H9 (cell line): ENCODE measurements at regions not wholly inside any gene's neighbourhood (a gene's known extent, or its start where the extent isn't known, plus 50 kb on each side); places are given as distances from the start of the nearest gene placed in this dataset.

Source experiments
- DNase-seq: peaks from one replicate; pipeline ENCODE4 v3.0.0-alpha.2; 2017
- H2AFZ ChIP-seq: one replicate; pipeline ENCODE4 v1.6.1; 2013; ENCODE audit warnings: mild to moderate bottlenecking, low read length, control low read depth, moderate library complexity
- H2AK5ac ChIP-seq: 2 replicates; pipeline ENCODE4 v1.6.1; 2013; ENCODE audit warnings: low read length, control low read depth, mixed read lengths; ENCODE audit not compliant: insufficient read length
- H2BK120ac ChIP-seq: one replicate; pipeline ENCODE4 v1.6.1; 2013; ENCODE audit warnings: low read depth, mild to moderate bottlenecking, low read length, control low read depth, inconsistent platforms; ENCODE audit not compliant: poor library complexity, severe bottlenecking
- H2BK12ac ChIP-seq: 2 replicates; pipeline ENCODE4 v1.6.1; 2013; ENCODE audit warnings: low read length, control low read depth, mixed read lengths, low read depth; ENCODE audit not compliant: insufficient read length
- H2BK15ac ChIP-seq: 2 replicates; pipeline ENCODE4 v1.6.1; 2013; ENCODE audit warnings: low read depth, low read length, control low read depth
- H2BK20ac ChIP-seq: one replicate; pipeline ENCODE4 v1.6.1; 2013; ENCODE audit warnings: low read depth, mild to moderate bottlenecking, low read length, control low read depth, inconsistent platforms; ENCODE audit not compliant: poor library complexity, severe bottlenecking
- H2BK5ac ChIP-seq: 2 replicates; pipeline ENCODE4 v1.6.1; 2013; ENCODE audit warnings: low read length, control low read depth, mixed read lengths; ENCODE audit not compliant: insufficient read length
- H3K14ac ChIP-seq: 2 replicates; pipeline ENCODE4 v1.6.1; 2013; ENCODE audit warnings: low read length, control low read depth; ENCODE audit not compliant: insufficient read depth
- H3K18ac ChIP-seq: 2 replicates; pipeline ENCODE4 v1.6.1; 2013; ENCODE audit warnings: low read depth, mild to moderate bottlenecking, mixed read lengths, low read length, control low read depth; ENCODE audit not compliant: insufficient read length
- H3K23ac ChIP-seq: 2 replicates; pipeline ENCODE4 v1.6.1; 2013; ENCODE audit warnings: low read length, control low read depth, mixed read lengths, low read depth; ENCODE audit not compliant: insufficient read length
- H3K23me2 ChIP-seq: 2 replicates; pipeline ENCODE4 v1.6.1; 2013; ENCODE audit warnings: low read depth, mild to moderate bottlenecking, mixed read lengths, low read length, control low read depth; ENCODE audit not compliant: insufficient read length, poor library complexity, severe bottlenecking
- H3K27ac ChIP-seq: 2 replicates; pipeline ENCODE4 v1.5.1; 2013; ENCODE audit warnings: low read length, control low read depth, mixed read lengths, low read depth; ENCODE audit not compliant: insufficient read length
- H3K27me3 ChIP-seq: 2 replicates; pipeline ENCODE4 v1.6.1; 2013; ENCODE audit warnings: low read length, control low read depth, inconsistent platforms; ENCODE audit not compliant: insufficient read depth
- H3K4ac ChIP-seq: 2 replicates; pipeline ENCODE4 v1.6.1; 2013; ENCODE audit warnings: low read depth, mild to moderate bottlenecking, control low read depth, inconsistent platforms, low read length, moderate library complexity
- H3K4me1 ChIP-seq: 2 replicates; pipeline ENCODE4 v1.6.1; 2013; ENCODE audit warnings: low read length, control low read depth, inconsistent platforms; ENCODE audit not compliant: insufficient read depth
- H3K4me2 ChIP-seq: 2 replicates; pipeline ENCODE4 v1.6.1; 2013; ENCODE audit warnings: low read length, control low read depth, mixed read lengths; ENCODE audit not compliant: insufficient read length, insufficient read depth
- H3K56ac ChIP-seq: 2 replicates; pipeline ENCODE4 v1.6.1; 2013; ENCODE audit warnings: low read depth, mild to moderate bottlenecking, mixed read lengths, low read length, control low read depth; ENCODE audit not compliant: insufficient read length
- H3K79me1 ChIP-seq: 2 replicates; pipeline ENCODE4 v1.6.1; 2013; ENCODE audit warnings: low read depth, mild to moderate bottlenecking, moderate library complexity, low read length, control low read depth, inconsistent platforms; ENCODE audit not compliant: insufficient read depth, poor library complexity, severe bottlenecking
- H3K79me2 ChIP-seq: 2 replicates; pipeline ENCODE4 v1.6.1; 2013; ENCODE audit warnings: low read length, control low read depth, inconsistent platforms; ENCODE audit not compliant: insufficient read depth
- H3K9ac ChIP-seq: 2 replicates; pipeline ENCODE4 v1.6.1; 2013; ENCODE audit warnings: low read length, control low read depth, mixed read lengths; ENCODE audit not compliant: insufficient read length; ENCODE audit errors: extremely low read depth
- H3K9me3 ChIP-seq: one replicate; pipeline ENCODE4 v1.6.1; 2013; ENCODE audit warnings: low read depth, low read length, inconsistent platforms; ENCODE audit not compliant: control insufficient read depth
- H3T11ph ChIP-seq: one replicate; pipeline ENCODE4 v1.6.1; 2013; ENCODE audit warnings: mild to moderate bottlenecking, low read length, control low read depth, inconsistent platforms
- H4K20me1 ChIP-seq: one replicate; pipeline ENCODE4 v1.6.1; 2013; ENCODE audit not compliant: control insufficient read depth, insufficient read length, insufficient read depth
- H4K5ac ChIP-seq: 2 replicates; pipeline ENCODE4 v1.6.1; 2013; ENCODE audit warnings: low read depth, mild to moderate bottlenecking, mixed read lengths, low read length, control low read depth; ENCODE audit not compliant: insufficient read length
- H4K8ac ChIP-seq: replicated peaks from 2 replicates; pipeline ENCODE4 v1.6.1; 2013; ENCODE audit warnings: low read length, control low read depth, mixed read lengths, low read depth; ENCODE audit not compliant: insufficient read length
- H4K91ac ChIP-seq: 2 replicates; pipeline ENCODE4 v1.6.1; 2013; ENCODE audit warnings: low read depth, mild to moderate bottlenecking, moderate library complexity, mixed read lengths, low read length, control low read depth; ENCODE audit not compliant: insufficient read length
- H3K27ac Mint-ChIP-seq, 3 experiments: 2 replicates in 2 of 3; 3 replicates in 1 of 3; pipeline ENCODE4 v1.8.0; 2020 to 2021; ENCODE audit warnings: mixed read lengths in 3 of 3, mild to moderate bottlenecking in 1 of 3, moderate library complexity in 1 of 3
- H3K27me3 Mint-ChIP-seq: 2 replicates; pipeline ENCODE4 v1.8.0; 2021; ENCODE audit warnings: low read depth, mild to moderate bottlenecking, moderate library complexity, mixed read lengths
- H3K36me3 Mint-ChIP-seq, 3 experiments: 2 replicates in 2 of 3; 3 replicates in 1 of 3; pipeline ENCODE4 v1.8.0; 2020 to 2021; ENCODE audit warnings: low read depth in 3 of 3, mixed read lengths in 3 of 3; ENCODE audit not compliant: insufficient read depth in 1 of 3
- H3K4me1 Mint-ChIP-seq, 2 experiments: 2 replicates each; pipeline ENCODE4 v1.8.0; 2020; ENCODE audit warnings: mixed read lengths in 2 of 2
- H3K4me3 Mint-ChIP-seq, 2 experiments: 2 replicates in 1 of 2; 3 replicates in 1 of 2; pipeline ENCODE4 v1.8.0; 2020 to 2021; ENCODE audit warnings: mild to moderate bottlenecking in 2 of 2, mixed read lengths in 2 of 2, moderate library complexity in 1 of 2
- H3K9me3 Mint-ChIP-seq, 2 experiments: 2 replicates in 1 of 2; 3 replicates in 1 of 2; pipeline ENCODE4 v1.8.0; 2020; ENCODE audit warnings: mild to moderate bottlenecking in 2 of 2, mixed read lengths in 2 of 2, moderate library complexity in 1 of 2
- CTCF ChIP-seq: fragments of 200-600 bp; sonication (generic); conservative IDR thresholded peaks from 3 replicates; pipeline ENCODE4 v1.8.0; 2021; ENCODE audit warnings: antibody characterized with exemption, mild to moderate bottlenecking
- WGBS: extraction: QIAGEN DNeasy Blood & Tissue Kit; methylation state at CpG from one replicate; pipeline ENCODE4 v1.1.7; 2013; ENCODE audit warnings: missing lambda C conversion rate, low lambda C conversion rate, mixed read lengths; ENCODE audit not compliant: insufficient read length; ENCODE audit errors: extremely low coverage; 5-methylcytosine and 5-hydroxymethylcytosine counted together

DNA sequence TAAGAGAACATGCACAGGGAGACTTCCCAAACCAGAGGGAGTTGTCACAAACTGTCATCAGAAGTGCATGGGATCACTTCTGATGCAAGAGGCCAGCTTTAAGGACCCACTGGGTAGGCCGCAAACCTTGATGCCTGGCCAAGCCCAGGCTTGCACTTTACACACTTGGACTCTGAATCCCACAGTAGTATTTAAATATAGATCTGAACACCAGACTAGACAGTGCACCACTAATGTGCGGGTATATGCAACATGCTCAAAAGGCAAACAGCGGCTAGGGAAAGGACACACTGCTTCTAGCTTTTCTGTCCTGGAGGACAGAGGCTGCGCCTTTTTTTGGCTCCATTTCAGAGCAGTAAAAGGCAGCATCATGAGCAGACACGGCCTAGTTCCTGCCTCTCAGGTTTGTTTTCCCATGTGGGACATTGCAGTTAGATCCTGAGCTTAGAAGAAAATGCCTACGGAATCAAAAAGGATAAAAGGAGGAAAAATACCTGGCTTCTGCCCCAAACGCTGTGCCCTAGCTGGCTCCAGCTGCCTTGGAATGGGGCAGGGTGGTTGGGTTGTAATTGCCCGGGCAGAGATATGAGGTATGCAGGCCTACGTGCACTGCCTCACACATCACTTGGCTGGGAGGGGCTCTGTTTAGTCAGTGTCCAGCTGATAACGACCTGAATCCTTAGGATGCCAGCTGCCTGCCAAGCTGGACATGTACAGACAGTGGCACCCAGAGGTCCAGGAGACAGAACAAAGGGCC, 84.5 kb upstream of the EGLN3 start:
- no peaks in the 10 kb centered on the region for H3K79me2 ChIP-seq
- no peak overlapping the region for H2AFZ ChIP-seq
- H3K4me1 ChIP-seq, result no peaks in the 10 kb centered on the region
- H3K27ac Mint-ChIP-seq, result no peak overlapping the region
- H3K4me3 Mint-ChIP-seq, result no peak overlapping the region
- H4K20me1 ChIP-seq, result no peaks in the 10 kb centered on the region
- H3K4me2 ChIP-seq, result no peak overlapping the region
- H4K8ac ChIP-seq, result no peak overlapping the region
- H3K79me1 ChIP-seq, result no peaks in the 10 kb centered on the region
- DNase-seq, result no peak
- no peak for TF ChIP-seq CTCF
- no peak overlapping the region for H3K4ac ChIP-seq
- H2BK20ac ChIP-seq, result no peak overlapping the region
- H2BK5ac ChIP-seq, result no peak overlapping the region
- H2BK12ac ChIP-seq, result no peak overlapping the region
- no peak overlapping the region for H3K9ac ChIP-seq
- no CpG with 5 or more reads among the region's 10 CpGs for WGBS
- H2BK15ac ChIP-seq, result no peak overlapping the region
- no peak overlapping the region for H3K27ac ChIP-seq
- no peak overlapping the region for H3K56ac ChIP-seq
- H3K14ac ChIP-seq, result no peak overlapping the region
- H2AK5ac ChIP-seq, result no peak overlapping the region
- H3K9me3 Mint-ChIP-seq, result peaks cover 0 to 2% of the 10 kb centered on the region in 2 experiments; a peak in 1 of 5 replicates
- H3K23me2 ChIP-seq, result no peaks in the 10 kb centered on the region
- H3K36me3 Mint-ChIP-seq, result no peaks in the 10 kb centered on the region
- no peak overlapping the region for H3K23ac ChIP-seq
- no peak overlapping the region for H3K18ac ChIP-seq
- no peak overlapping the region for H4K5ac ChIP-seq
- H3K27me3 ChIP-seq, result no peaks in the 10 kb centered on the region
- no peak overlapping the region for H4K91ac ChIP-seq
- H3K27me3 Mint-ChIP-seq, result no peaks in the 10 kb centered on the region; the same call in 1 of the 2 replicates
- no peak overlapping the region for H2BK120ac ChIP-seq
- H3K4me1 Mint-ChIP-seq, result peaks cover 0 to 9% of the 10 kb centered on the region in 2 experiments; a peak in 3 of 4 replicates
- H3T11ph ChIP-seq, result no peak overlapping the region
- H3K9me3 ChIP-seq, result no peaks in the 10 kb centered on the region
